ENCODE measurements at regions not wholly inside any gene's neighbourhood (a gene's known extent, or its start where the extent isn't known, plus 50 kb on each side); places are given as distances from the start of the nearest gene placed in this dataset.

DNA sequence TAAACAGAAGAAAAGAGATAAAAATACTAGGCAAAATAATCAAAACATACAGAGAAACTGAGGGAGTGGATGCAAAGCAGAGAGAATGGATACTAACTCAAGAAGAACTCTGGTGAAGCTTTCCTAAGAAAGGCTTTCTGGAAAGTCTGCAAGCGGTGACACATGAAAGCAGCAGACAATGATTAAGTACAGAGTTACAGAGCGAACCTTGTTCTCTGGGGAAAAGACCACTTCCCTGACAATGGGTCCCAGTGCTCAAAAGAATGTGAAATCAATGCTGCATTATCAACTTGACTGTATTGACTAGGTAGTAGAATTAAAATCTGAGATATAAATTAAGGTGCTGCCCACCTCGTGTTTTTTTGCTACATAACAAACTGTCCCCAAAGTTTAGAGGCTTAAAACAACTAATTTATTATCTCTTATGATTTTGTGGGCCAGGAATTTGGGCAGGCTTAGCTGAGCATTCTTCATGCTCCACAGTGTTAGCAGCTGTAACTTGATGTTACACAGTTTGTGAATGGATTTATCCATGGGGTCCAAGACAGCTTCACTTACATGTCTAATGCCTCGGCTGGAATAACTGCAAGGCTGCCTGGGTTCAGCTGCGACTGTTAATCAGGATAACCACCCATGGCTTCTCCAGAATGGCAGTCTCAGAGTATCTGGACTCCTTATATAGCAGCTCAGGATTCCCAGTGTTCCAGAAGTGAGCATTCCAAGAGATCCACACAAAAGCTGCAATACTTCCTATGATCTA, 106.9 kb upstream of the INPP4B start:
- peaks cover 0 to 10% (median 1%) of the 10 kb centered on the region in 4 donors for H3K9me3 ChIP-seq
- no peak for DNase-seq (ENCODE audit: low spot score in 2 of 2)
- 45 to 53% methylated on average over 5 of the region's 5 CpGs for WGBS, 2 donors
- H3K27me3 ChIP-seq = no peaks in the 10 kb centered on the region
- TF ChIP-seq EP300 (IDR thresholded peaks at IDR 0.05) (no peak), POLR2A (IDR thresholded peaks at IDR 0.05) (no peak)
- TF ChIP-seq, protein P1, sequence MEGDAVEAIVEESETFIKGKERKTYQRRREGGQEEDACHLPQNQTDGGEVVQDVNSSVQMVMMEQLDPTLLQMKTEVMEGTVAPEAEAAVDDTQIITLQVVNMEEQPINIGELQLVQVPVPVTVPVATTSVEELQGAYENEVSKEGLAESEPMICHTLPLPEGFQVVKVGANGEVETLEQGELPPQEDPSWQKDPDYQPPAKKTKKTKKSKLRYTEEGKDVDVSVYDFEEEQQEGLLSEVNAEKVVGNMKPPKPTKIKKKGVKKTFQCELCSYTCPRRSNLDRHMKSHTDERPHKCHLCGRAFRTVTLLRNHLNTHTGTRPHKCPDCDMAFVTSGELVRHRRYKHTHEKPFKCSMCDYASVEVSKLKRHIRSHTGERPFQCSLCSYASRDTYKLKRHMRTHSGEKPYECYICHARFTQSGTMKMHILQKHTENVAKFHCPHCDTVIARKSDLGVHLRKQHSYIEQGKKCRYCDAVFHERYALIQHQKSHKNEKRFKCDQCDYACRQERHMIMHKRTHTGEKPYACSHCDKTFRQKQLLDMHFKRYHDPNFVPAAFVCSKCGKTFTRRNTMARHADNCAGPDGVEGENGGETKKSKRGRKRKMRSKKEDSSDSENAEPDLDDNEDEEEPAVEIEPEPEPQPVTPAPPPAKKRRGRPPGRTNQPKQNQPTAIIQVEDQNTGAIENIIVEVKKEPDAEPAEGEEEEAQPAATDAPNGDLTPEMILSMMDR (IDR thresholded peaks at IDR 0.05) = no peak
- no peak overlapping the region for H3K27ac ChIP-seq
- no peak overlapping the region for H3K4me3 ChIP-seq
- no peaks in the 10 kb centered on the region for H3K36me3 ChIP-seq
- H3K4me1 ChIP-seq = no peaks in the 10 kb centered on the region

DNA sequence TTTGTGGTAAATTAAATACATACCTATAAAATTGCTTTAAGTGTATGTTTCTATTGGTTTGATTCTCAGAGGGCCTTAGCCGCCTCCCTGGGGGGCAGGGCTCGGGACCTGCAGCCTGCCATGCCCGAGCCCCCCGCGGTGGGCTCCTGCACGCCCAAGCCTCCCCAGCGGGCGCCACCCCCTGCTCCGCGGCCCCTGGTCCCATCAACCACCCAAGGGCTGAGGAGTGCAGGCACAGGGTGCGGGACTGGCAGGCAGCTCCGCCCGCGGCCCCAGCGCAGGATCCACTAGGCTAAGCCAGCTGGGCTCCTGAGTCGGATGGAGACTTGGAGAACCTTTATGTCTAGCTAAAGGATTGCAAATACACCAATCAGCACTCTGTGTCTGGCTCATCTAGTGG, 108.3 kb upstream of the INPP4B start:
- H3K27ac ChIP-seq = no peak overlapping the region
- H3K4me1 ChIP-seq = no peaks in the 10 kb centered on the region
- no peak for DNase-seq (ENCODE audit: low spot score in 2 of 2)
- no peaks in the 10 kb centered on the region for H3K36me3 ChIP-seq
- H3K4me3 ChIP-seq = no peak overlapping the region
- peaks cover 0 to 8% (median 0%) of the 10 kb centered on the region in 4 donors for H3K9me3 ChIP-seq
- H3K27me3 ChIP-seq = no peaks in the 10 kb centered on the region
- TF ChIP-seq POLR2A (IDR thresholded peaks at IDR 0.05) = no peak
- no peak for TF ChIP-seq EP300 (IDR thresholded peaks at IDR 0.05)
- TF ChIP-seq, protein P1 (IDR thresholded peaks at IDR 0.05) = no peak
- WGBS, 2 donors = 96 to 97% methylated on average over 11 to 16 of the region's 16 CpGs

DNA sequence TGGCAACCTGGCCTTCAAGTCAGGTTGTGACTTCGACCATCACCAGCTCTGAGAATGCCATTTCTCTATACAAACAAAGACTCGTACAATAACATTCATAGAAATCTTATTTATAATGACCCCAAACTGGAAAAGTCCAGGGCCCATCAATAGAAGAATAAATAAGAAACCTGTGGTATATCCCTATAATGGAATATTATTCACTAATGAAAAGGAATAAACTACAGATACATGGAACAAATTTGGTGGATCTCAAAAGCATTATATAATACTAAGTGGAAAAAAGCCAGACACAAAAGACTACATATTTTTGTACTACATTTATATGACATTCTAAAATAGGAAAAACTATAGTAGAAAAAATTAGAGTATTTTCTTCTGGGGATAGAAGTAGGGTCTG, 109.4 kb upstream of the INPP4B start:
- Histone ChIP-seq H3K36me3 (no peaks in the 10 kb centered on the region), H3K4me3 (no peak overlapping the region), H3K4me1 (peaks cover 0 to 8% (median 0%) of the 10 kb centered on the region in 4 donors), H3K27me3 (no peaks in the 10 kb centered on the region), H3K27ac (no peak overlapping the region), H3K9me3 (peaks cover 0 to 8% (median 0%) of the 10 kb centered on the region in 4 donors)
- DNase-seq (ENCODE audit: low spot score in 2 of 2) = no peak
- WGBS, 2 donors = 91 to 97% methylated on average over 2 of the region's 2 CpGs
- no peak for TF ChIP-seq EP300 (IDR thresholded peaks at IDR 0.05)
- no peak for TF ChIP-seq POLR2A (IDR thresholded peaks at IDR 0.05)
- TF ChIP-seq, protein P1 (IDR thresholded peaks at IDR 0.05) = no peak

DNA sequence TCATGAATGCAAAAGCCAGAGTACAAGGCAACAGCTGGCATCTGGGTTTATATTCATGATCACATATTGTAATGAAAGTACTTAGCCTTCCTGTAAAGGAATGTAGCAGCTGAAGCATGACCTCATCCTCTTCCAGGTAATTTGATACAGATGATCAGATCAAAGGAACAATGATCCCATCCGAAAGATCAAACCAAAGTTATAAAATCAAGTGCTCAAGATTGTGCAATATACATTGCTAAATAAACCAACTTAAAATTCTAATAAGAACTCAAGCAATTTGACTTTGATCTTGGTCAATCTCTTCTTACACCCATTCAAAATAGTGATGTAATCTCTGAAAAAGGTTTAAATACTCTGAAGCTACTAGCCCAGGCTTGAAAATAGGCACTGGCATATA, 113.1 kb upstream of the INPP4B start:
- H3K9me3 ChIP-seq = peaks cover 0 to 8% (median 0%) of the 10 kb centered on the region in 4 donors
- no peaks in the 10 kb centered on the region for H3K27me3 ChIP-seq
- H3K27ac ChIP-seq = no peak overlapping the region
- H3K4me3 ChIP-seq = no peak overlapping the region
- peaks cover 0 to 25% (median 7%) of the 10 kb centered on the region in 4 donors for H3K4me1 ChIP-seq
- TF ChIP-seq POLR2A (IDR thresholded peaks at IDR 0.05) (no peak), EP300 (IDR thresholded peaks at IDR 0.05) (no peak)
- TF ChIP-seq, protein P1 (IDR thresholded peaks at IDR 0.05) = no peak
- no peaks in the 10 kb centered on the region for H3K36me3 ChIP-seq
- WGBS, 2 donors = 69 to 86% methylated on average over 1 of the region's 1 CpG
- no peak for DNase-seq (ENCODE audit: low spot score in 2 of 2)

DNA sequence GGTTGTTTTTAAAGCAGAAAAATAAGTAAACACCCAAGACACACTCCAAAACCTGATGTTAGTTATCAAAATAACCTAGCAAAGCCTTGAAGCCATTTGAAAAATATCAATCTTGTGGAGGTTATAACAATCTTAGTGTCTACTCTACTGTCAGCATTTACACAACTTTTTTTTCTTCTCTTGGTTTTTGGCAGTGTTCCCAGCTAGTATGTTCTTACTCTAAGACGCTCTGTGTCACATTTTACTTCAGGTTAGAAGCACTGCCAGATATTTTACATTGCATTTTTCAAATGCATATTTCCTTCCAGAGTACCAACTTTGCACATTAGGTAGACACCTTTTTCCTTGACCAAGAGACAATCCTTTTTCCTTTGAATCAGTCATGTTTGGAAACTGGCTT, 114.0 kb upstream of the INPP4B start:
- H3K36me3 ChIP-seq = no peaks in the 10 kb centered on the region
- no peak for DNase-seq (ENCODE audit: low spot score in 2 of 2)
- no peaks in the 10 kb centered on the region for H3K27me3 ChIP-seq
- peaks cover 0 to 25% (median 7%) of the 10 kb centered on the region in 4 donors for H3K4me1 ChIP-seq
- H3K27ac ChIP-seq = peak overlapping the region in 2 of 4 donors; percentile 73 to 83
- TF ChIP-seq EP300 (IDR thresholded peaks at IDR 0.05) (no peak), POLR2A (IDR thresholded peaks at IDR 0.05) (no peak)
- TF ChIP-seq, protein P1 (IDR thresholded peaks at IDR 0.05) = no peak
- H3K4me3 ChIP-seq = no peak overlapping the region
- no peaks in the 10 kb centered on the region for H3K9me3 ChIP-seq
- 6 to 11% methylated on average over 1 of the region's 1 CpG for WGBS, 2 donors
